ENCODE measurements at regions not wholly inside any gene's neighbourhood (a gene's known extent, or its start where the extent isn't known, plus 50 kb on each side); places are given as distances from the start of the nearest gene placed in this dataset.

DNA sequence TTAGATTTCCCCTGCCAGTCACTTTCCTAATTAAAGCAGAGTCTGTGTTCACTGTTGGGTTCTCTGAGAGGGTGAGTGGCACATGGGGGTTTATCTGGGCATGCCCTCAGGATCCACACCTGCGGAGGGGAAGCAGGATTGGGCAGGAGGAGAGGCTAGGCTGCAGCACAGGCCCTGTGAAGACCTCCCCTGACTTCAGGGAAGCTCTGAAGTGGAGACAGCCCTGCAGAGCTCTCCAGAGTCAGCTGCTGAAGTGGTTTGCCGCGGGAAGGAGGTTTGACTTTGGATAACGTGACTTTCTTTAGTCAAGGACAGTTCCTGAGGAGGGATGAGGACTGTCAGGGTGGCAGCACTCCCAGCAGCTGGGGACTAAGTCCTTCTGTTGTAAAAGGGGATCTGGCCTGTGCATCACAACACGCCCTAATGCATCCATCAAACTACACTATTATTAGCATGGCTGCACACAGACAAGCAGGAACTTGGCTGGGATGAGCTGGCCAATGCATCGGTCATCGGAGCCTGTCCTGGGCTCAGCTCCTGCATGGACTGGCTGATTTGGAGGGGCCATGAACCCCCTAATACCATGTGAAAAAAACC is 50.9 kb upstream of the LEP start:
- TF ChIP-seq, protein P1, sequence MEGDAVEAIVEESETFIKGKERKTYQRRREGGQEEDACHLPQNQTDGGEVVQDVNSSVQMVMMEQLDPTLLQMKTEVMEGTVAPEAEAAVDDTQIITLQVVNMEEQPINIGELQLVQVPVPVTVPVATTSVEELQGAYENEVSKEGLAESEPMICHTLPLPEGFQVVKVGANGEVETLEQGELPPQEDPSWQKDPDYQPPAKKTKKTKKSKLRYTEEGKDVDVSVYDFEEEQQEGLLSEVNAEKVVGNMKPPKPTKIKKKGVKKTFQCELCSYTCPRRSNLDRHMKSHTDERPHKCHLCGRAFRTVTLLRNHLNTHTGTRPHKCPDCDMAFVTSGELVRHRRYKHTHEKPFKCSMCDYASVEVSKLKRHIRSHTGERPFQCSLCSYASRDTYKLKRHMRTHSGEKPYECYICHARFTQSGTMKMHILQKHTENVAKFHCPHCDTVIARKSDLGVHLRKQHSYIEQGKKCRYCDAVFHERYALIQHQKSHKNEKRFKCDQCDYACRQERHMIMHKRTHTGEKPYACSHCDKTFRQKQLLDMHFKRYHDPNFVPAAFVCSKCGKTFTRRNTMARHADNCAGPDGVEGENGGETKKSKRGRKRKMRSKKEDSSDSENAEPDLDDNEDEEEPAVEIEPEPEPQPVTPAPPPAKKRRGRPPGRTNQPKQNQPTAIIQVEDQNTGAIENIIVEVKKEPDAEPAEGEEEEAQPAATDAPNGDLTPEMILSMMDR (IDR thresholded peaks at IDR 0.05; ENCODE audit: low read length): no peak
- no peak for TF ChIP-seq EZH2 (IDR thresholded peaks at IDR 0.05; ENCODE audit: borderline replicate concordance, low read length)

Measured in OCI-LY1 (cell line).